HG03558 (cell line): ENCODE measurements at regions not wholly inside any gene's neighbourhood (a gene's known extent, or its start where the extent isn't known, plus 50 kb on each side); places are given as distances from the start of the nearest gene placed in this dataset.

Experiments used
- ATAC-seq: cut with Tn5 transposase; IDR thresholded peaks from one replicate; pipeline ENCODE4 v1.9.1; 2021; ENCODE audit warnings: moderate number of reproducible peaks; ENCODE audit not compliant: unreplicated experiment; ENCODE audit errors: extremely low read depth

GRCh38 chr14:87351007-87351406 lies 642.0 kb downstream of the GALC start:
- no peak for ATAC-seq

- no peak for ATAC-seq
These were observed 643.1 kb downstream of the GALC start for GRCh38 chr14:87349921-87350320.

GRCh38 chr14:87343652-87344051 lies 649.3 kb downstream of the GALC start:
- no peak for ATAC-seq

GRCh38 chr14:87334997-87335685 lies 657.8 kb downstream of the GALC start:
- no peak for ATAC-seq

- no peak for ATAC-seq
These were observed 661.0 kb downstream of the GALC start for GRCh38 chr14:87331991-87332390.

- ATAC-seq = no peak
These were observed 667.2 kb downstream of the GALC start for GRCh38 chr14:87325741-87326140.

GRCh38 chr14:87323191-87323590 lies 669.8 kb downstream of the GALC start:
- no peak for ATAC-seq

GRCh38 chr14:87321548-87321947 lies 671.4 kb downstream of the GALC start:
- no peak for ATAC-seq

- ATAC-seq = no peak
These were observed 680.1 kb downstream of the GALC start for GRCh38 chr14:87312894-87313205.

GRCh38 chr14:87312169-87312893 lies 680.7 kb downstream of the GALC start:
- ATAC-seq = no peak

GRCh38 chr14:87309557-87309956 lies 683.4 kb downstream of the GALC start:
- ATAC-seq = no peak

- no peak for ATAC-seq
These were observed 686.4 kb downstream of the GALC start for GRCh38 chr14:87306409-87307168.

- ATAC-seq = no peak
These were observed 687.6 kb downstream of the GALC start for GRCh38 chr14:87305345-87305744.

- ATAC-seq = no peak
These were observed 688.6 kb downstream of the GALC start for GRCh38 chr14:87304404-87304803.

- no peak for ATAC-seq
These were observed 706.2 kb downstream of the GALC start for GRCh38 chr14:87286826-87287225.

GRCh38 chr14:87286191-87286590 lies 706.8 kb downstream of the GALC start:
- no peak for ATAC-seq

GRCh38 chr14:87285506-87285905 lies 707.5 kb downstream of the GALC start:
- no peak for ATAC-seq

GRCh38 chr14:87283547-87283946 lies 709.4 kb downstream of the GALC start:
- ATAC-seq = no peak

GRCh38 chr14:87282266-87282665 lies 710.7 kb downstream of the GALC start:
- no peak for ATAC-seq

- ATAC-seq = no peak
These were observed 714.6 kb downstream of the GALC start for GRCh38 chr14:87278415-87278814.

- ATAC-seq = no peak
These were observed 721.7 kb downstream of the GALC start for GRCh38 chr14:87271331-87271730.
